ENCODE measurements at regions not wholly inside any gene's neighbourhood (a gene's known extent, or its start where the extent isn't known, plus 50 kb on each side); places are given as distances from the start of the nearest gene placed in this dataset.

DNA sequence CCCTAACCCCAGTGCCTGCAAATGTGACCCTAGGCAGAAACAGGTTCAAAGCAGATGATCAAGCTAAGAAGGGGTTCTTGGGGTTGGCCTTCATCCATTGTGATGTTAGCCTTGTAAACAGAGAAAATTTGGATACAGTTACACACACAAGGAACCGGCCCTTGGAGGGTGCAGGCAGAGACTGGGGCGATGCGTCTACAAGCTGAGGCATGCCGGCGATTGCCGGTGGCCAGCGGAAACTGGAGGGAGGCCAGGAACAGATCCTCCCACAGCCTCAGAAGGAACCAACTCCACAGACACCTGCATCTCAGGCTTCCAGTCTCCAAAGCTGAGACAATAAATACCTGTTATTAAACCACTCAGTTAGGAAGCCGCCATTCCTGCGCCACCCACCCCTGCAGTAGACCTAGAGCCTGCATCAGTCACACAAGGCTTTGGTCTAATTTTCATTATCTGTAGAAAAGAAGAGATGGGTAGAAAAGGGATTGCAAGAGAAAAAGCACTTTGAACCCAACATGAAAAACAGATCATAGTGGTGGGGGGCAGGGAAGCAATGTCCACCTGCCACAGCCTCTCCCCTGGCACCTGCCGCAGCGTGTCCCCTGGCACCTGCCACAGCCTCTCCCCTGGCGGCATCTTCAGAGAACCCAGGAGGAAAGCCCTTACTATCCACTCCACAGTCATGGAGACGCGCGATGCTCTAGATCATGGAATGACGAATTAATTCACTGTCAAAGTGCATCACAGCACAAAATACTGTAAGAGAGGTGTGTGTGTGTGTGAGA is 119.7 kb upstream of the SOX1 start:
- TF ChIP-seq, protein P1, sequence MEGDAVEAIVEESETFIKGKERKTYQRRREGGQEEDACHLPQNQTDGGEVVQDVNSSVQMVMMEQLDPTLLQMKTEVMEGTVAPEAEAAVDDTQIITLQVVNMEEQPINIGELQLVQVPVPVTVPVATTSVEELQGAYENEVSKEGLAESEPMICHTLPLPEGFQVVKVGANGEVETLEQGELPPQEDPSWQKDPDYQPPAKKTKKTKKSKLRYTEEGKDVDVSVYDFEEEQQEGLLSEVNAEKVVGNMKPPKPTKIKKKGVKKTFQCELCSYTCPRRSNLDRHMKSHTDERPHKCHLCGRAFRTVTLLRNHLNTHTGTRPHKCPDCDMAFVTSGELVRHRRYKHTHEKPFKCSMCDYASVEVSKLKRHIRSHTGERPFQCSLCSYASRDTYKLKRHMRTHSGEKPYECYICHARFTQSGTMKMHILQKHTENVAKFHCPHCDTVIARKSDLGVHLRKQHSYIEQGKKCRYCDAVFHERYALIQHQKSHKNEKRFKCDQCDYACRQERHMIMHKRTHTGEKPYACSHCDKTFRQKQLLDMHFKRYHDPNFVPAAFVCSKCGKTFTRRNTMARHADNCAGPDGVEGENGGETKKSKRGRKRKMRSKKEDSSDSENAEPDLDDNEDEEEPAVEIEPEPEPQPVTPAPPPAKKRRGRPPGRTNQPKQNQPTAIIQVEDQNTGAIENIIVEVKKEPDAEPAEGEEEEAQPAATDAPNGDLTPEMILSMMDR (IDR thresholded peaks at IDR 0.05 in 4 of 5, conservative IDR thresholded peaks at IDR 0.05 in 1 of 5) = no peak
- no peak for TF ChIP-seq POLR2A (IDR thresholded peaks at IDR 0.05)

All from gastrocnemius medialis (tissue), 4 donors.